Testis (tissue), 2 donors: ENCODE measurements at regions not wholly inside any gene's neighbourhood (a gene's known extent, or its start where the extent isn't known, plus 50 kb on each side); places are given as distances from the start of the nearest gene placed in this dataset.

Source experiments
- CTCF ChIP-seq, 3 experiments: fragments of 450-650 bp in 2 of 3; fragments of 200-600 bp in 1 of 3; sonication (generic) in 1 of 3; IDR thresholded peaks; one replicate each; pipeline ENCODE4 v1.5.1; 2016 to 2019; ENCODE audit warnings: antibody characterized with exemption in 3 of 3, mild to moderate bottlenecking in 2 of 3, moderate library complexity in 1 of 3
- POLR2A ChIP-seq: fragments of 450-650 bp; IDR thresholded peaks from one replicate; pipeline ENCODE4 v1.6.1; 2017; ENCODE audit warnings: antibody characterized with exemption, mild to moderate bottlenecking, moderate library complexity

- TF ChIP-seq CTCF (IDR thresholded peaks at IDR 0.05) (no peak), POLR2A (no peak)
Measured at GRCh38 chr20:61125076-61125475, 127.0 kb upstream of the CDH4 start.
